Smooth muscle cell (in vitro differentiated cells): ENCODE measurements at regions not wholly inside any gene's neighbourhood (a gene's known extent, or its start where the extent isn't known, plus 50 kb on each side); places are given as distances from the start of the nearest gene placed in this dataset.

Experiments used
- DNase-seq: peaks from one replicate; lab custom pipeline; 2025; ENCODE audit not compliant: unreplicated experiment; lab: John Stamatoyannopoulos, UW
- H2AFZ ChIP-seq: fragments of 200-600 bp; sonication (generic); 2 replicates; pipeline ENCODE4 v1.6.0; 2016; ENCODE audit warnings: antibody characterized with exemption, low read depth, mild to moderate bottlenecking
- H3F3A ChIP-seq: fragments of 200-600 bp; sonication (generic); 2 replicates; pipeline ENCODE4 v1.6.0; 2017; ENCODE audit warnings: antibody characterized with exemption, low read depth
- H3K27ac ChIP-seq: fragments of 200-600 bp; sonication (generic); 2 replicates; pipeline ENCODE4 v1.5.1; 2016; ENCODE audit warnings: low read depth, mild to moderate bottlenecking
- H3K27me3 ChIP-seq: fragments of 200-600 bp; sonication (generic); 2 replicates; pipeline ENCODE4 v1.6.1; 2016; ENCODE audit warnings: low read depth, mild to moderate bottlenecking
- H3K36me3 ChIP-seq: fragments of 200-600 bp; sonication (generic); 2 replicates; pipeline ENCODE4 v1.5.1; 2016; ENCODE audit warnings: low read depth
- H3K4me1 ChIP-seq: fragments of 200-600 bp; sonication (generic); 2 replicates; pipeline ENCODE4 v1.5.1; 2016; ENCODE audit warnings: low read depth
- H3K4me2 ChIP-seq: fragments of 200-600 bp; sonication (generic); 2 replicates; pipeline ENCODE4 v1.6.0; 2016; ENCODE audit warnings: mild to moderate bottlenecking
- H3K4me3 ChIP-seq: fragments of 200-600 bp; sonication (generic); 2 replicates; pipeline ENCODE4 v1.5.1; 2016; ENCODE audit warnings: mild to moderate bottlenecking
- H3K79me2 ChIP-seq: fragments of 200-600 bp; sonication (generic); 2 replicates; pipeline ENCODE4 v1.6.0; 2016; ENCODE audit warnings: low read depth, mild to moderate bottlenecking
- H3K9ac ChIP-seq: fragments of 200-600 bp; sonication (generic); 2 replicates; pipeline ENCODE4 v1.6.0; 2016; ENCODE audit warnings: low read depth
- H3K9me3 ChIP-seq: fragments of 200-600 bp; sonication (generic); replicated peaks from 2 replicates; pipeline ENCODE4 v1.5.1; 2016; ENCODE audit warnings: low read depth
- H4K20me1 ChIP-seq: fragments of 200-600 bp; sonication (generic); 2 replicates; pipeline ENCODE4 v1.6.0; 2016; ENCODE audit warnings: low read depth
- WGBS: methylation state at CpG from one replicate; pipeline ENCODE4 v1.1.7; 2016; ENCODE audit warnings: low lambda C conversion rate; 5-methylcytosine and 5-hydroxymethylcytosine counted together
- TF ChIP-seq, protein P1 (sequence below): fragments of 200-600 bp; sonication (generic); IDR thresholded peaks from 2 replicates; pipeline ENCODE4 v1.5.1; 2017; ENCODE audit warnings: borderline replicate concordance, mild to moderate bottlenecking, antibody characterized with exemption; ENCODE audit not compliant: insufficient read depth, poor library complexity, severe bottlenecking

DNA sequence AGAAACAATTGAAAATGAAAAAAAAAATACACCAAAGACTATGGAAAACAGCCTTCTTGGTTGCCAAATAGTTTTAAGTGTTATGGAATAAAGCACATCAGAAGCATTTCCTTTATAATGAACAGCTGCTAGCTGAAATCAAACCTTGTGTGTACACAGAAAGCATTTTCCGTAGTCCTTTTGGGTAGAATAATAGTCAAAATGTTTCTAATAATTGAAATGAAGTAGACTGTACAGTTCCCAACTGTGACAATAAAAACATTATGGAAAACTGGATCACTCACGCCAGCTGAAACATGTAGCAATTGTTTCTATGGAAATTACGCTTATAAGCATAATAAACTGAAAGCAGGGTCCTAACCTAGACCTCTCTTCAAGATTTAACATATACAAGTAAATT lies 856.3 kb upstream of the B3GALT2 start:
- Histone ChIP-seq H3K9ac (no peak overlapping the region), H3K9me3 (no peaks in the 10 kb centered on the region), H3K27me3 (no peaks in the 10 kb centered on the region), H3K27ac (no peak overlapping the region), H3K79me2 (no peaks in the 10 kb centered on the region), H3K36me3 (no peaks in the 10 kb centered on the region), H3K4me1 (no peaks in the 10 kb centered on the region), H4K20me1 (no peaks in the 10 kb centered on the region), H3K4me3 (no peak overlapping the region), H3F3A (no peaks in the 10 kb centered on the region), H3K4me2 (no peak overlapping the region), H2AFZ (no peak overlapping the region)
- DNase-seq: no peak
- TF ChIP-seq, protein P1, sequence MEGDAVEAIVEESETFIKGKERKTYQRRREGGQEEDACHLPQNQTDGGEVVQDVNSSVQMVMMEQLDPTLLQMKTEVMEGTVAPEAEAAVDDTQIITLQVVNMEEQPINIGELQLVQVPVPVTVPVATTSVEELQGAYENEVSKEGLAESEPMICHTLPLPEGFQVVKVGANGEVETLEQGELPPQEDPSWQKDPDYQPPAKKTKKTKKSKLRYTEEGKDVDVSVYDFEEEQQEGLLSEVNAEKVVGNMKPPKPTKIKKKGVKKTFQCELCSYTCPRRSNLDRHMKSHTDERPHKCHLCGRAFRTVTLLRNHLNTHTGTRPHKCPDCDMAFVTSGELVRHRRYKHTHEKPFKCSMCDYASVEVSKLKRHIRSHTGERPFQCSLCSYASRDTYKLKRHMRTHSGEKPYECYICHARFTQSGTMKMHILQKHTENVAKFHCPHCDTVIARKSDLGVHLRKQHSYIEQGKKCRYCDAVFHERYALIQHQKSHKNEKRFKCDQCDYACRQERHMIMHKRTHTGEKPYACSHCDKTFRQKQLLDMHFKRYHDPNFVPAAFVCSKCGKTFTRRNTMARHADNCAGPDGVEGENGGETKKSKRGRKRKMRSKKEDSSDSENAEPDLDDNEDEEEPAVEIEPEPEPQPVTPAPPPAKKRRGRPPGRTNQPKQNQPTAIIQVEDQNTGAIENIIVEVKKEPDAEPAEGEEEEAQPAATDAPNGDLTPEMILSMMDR: no peak
- 93% methylated on average over 3 of the region's 3 CpGs for WGBS

DNA sequence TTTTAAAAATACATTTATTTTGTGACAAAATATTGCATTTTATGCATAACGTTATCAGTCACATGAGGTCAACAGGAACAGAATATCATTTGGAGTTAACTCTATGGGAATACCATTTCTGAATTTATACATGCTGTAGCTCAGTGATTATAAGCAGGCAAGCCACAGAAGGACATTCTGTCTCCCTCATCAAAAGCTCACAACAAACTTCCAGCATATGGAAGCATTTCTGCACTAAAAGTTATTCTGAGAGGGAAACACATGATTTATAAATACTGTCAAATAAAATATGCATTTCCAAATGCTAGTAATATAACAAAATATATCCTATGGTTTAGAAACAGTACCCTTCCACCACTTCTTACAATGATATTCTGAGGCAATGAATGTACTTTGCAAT lies 854.1 kb upstream of the B3GALT2 start:
- no peak for DNase-seq
- no peak overlapping the region for H3K4me2 ChIP-seq
- WGBS: 97% methylated on average over 1 of the region's 1 CpG
- H3F3A ChIP-seq: no peaks in the 10 kb centered on the region
- H3K36me3 ChIP-seq: no peaks in the 10 kb centered on the region
- no peak overlapping the region for H3K4me3 ChIP-seq
- TF ChIP-seq, protein P1: no peak
- H2AFZ ChIP-seq: no peak overlapping the region
- no peaks in the 10 kb centered on the region for H3K79me2 ChIP-seq
- H3K4me1 ChIP-seq: no peaks in the 10 kb centered on the region
- H3K27ac ChIP-seq: no peak overlapping the region
- H3K9ac ChIP-seq: no peak overlapping the region
- H4K20me1 ChIP-seq: no peaks in the 10 kb centered on the region
- no peaks in the 10 kb centered on the region for H3K9me3 ChIP-seq
- H3K27me3 ChIP-seq: no peaks in the 10 kb centered on the region

DNA sequence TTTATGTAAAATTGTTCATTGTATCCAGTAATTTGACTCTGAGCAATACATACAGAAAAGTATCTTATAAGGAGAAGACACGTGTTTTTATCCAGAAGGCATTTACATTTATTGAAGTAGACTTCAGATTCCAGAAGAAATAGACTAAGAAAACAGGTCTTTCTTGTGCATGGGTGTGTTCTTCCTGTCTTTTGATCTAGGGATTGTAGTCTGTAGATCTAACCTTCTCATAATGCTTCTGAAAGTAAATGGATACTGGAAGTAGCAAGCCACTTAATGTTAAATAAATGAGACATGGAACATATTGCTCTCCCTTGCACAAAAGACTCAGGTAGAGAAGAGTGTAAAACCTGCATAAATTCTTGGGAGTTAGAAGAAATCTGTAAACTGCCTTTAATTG lies 853.2 kb upstream of the B3GALT2 start:
- WGBS: 85% methylated on average over 1 of the region's 1 CpG
- Histone ChIP-seq H3K4me1 (no peaks in the 10 kb centered on the region), H3K79me2 (no peaks in the 10 kb centered on the region), H3F3A (no peaks in the 10 kb centered on the region), H4K20me1 (no peaks in the 10 kb centered on the region), H3K9me3 (no peaks in the 10 kb centered on the region), H3K36me3 (no peaks in the 10 kb centered on the region), H2AFZ (no peak overlapping the region), H3K27ac (no peak overlapping the region), H3K4me2 (no peak overlapping the region), H3K27me3 (no peaks in the 10 kb centered on the region), H3K9ac (no peak overlapping the region), H3K4me3 (no peak overlapping the region)
- no peak for DNase-seq
- TF ChIP-seq, protein P1: no peak

DNA sequence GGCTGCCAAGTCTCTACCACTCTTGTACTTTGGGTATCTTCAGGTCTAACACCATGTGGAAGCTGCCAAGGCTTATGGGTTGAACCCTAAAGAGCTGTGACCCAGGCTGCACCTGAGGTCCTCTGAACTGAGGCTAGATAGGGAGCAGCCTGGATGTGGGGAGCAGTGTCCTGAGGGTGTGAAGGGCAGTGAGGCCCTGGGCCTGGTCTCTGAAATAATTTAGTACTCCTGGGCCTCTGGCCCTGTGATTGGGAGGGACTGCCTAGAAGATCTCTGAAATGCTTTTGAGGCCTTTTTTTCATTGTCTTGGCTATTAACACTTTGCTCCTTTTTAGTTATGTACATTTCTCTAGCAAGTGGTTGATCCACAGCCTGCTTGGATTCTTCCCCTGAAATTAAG lies 847.2 kb upstream of the B3GALT2 start:
- DNase-seq: no peak
- H2AFZ ChIP-seq: no peak overlapping the region
- H3K27ac ChIP-seq: no peak overlapping the region
- TF ChIP-seq, protein P1: no peak
- no peaks in the 10 kb centered on the region for H3K36me3 ChIP-seq
- no peaks in the 10 kb centered on the region for H3F3A ChIP-seq
- H3K9me3 ChIP-seq: no peaks in the 10 kb centered on the region
- no peaks in the 10 kb centered on the region for H4K20me1 ChIP-seq
- no peak overlapping the region for H3K4me3 ChIP-seq
- no peaks in the 10 kb centered on the region for H3K27me3 ChIP-seq
- H3K9ac ChIP-seq: no peak overlapping the region
- H3K79me2 ChIP-seq: no peaks in the 10 kb centered on the region
- no peaks in the 10 kb centered on the region for H3K4me1 ChIP-seq
- H3K4me2 ChIP-seq: no peak overlapping the region
